Activated CD4-positive, alpha-beta memory T cell treated with anti-CD3 and anti-CD28 coated beads, Interleukin-2, amount 10 ng/mL, durations not matched to agents 7 days and 5 days (primary cell): ENCODE measurements at regions not wholly inside any gene's neighbourhood (a gene's known extent, or its start where the extent isn't known, plus 50 kb on each side); places are given as distances from the start of the nearest gene placed in this dataset.
"Not testable (repeated sequence)": the region's sequence is repeated elsewhere in the genome, so short reads cannot be mapped to it uniquely, and the experiment has no call there.

Experiments used
- CTCF ChIA-PET: fragments of 350-600 bp; sonication (Branson Sonifier 250); formaldehyde crosslinking; loops from one replicate; lab custom pipeline; 2021; ENCODE audit warnings: antibody characterized with exemption, inconsistent platforms; lab: Charles Lee
- POLR2A ChIA-PET: fragments of 350-600 bp; sonication (Branson Sonifier 250); formaldehyde crosslinking; loops from one replicate; lab custom pipeline; 2021; ENCODE audit warnings: antibody characterized with exemption; lab: Charles Lee
- DNase-seq: peaks from one replicate; pipeline ENCODE4 v3.0.0-alpha.2; 2020
- H3K27ac Mint-ChIP-seq: one replicate; pipeline ENCODE4 v1.8.0; 2021; ENCODE audit warnings: mild to moderate bottlenecking, mixed read lengths
- H3K27me3 Mint-ChIP-seq: one replicate; pipeline ENCODE4 v1.8.0; 2021; ENCODE audit warnings: mixed read lengths
- H3K36me3 Mint-ChIP-seq: one replicate; pipeline ENCODE4 v1.8.0; 2021; ENCODE audit warnings: low read depth, mixed read lengths
- H3K4me1 Mint-ChIP-seq: one replicate; pipeline ENCODE4 v1.8.0; 2021; ENCODE audit warnings: mixed read lengths
- H3K4me3 Mint-ChIP-seq: one replicate; pipeline ENCODE4 v1.8.0; 2021; ENCODE audit warnings: mild to moderate bottlenecking, mixed read lengths
- H3K9me3 Mint-ChIP-seq: one replicate; pipeline ENCODE4 v1.8.0; 2021; ENCODE audit warnings: mixed read lengths

- DNase-seq, H3K27me3 Mint-ChIP-seq, H3K36me3 Mint-ChIP-seq, POLR2A ChIA-PET, CTCF ChIA-PET, H3K9me3 Mint-ChIP-seq, H3K4me3 Mint-ChIP-seq, H3K27ac Mint-ChIP-seq, H3K4me1 Mint-ChIP-seq: not testable (repeated sequence)
Measured at GRCh38 chr1:185460723-185461122, 143.7 kb upstream of the IVNS1ABP start.

GRCh38 chr1:185459141-185459540, 142.1 kb upstream of the IVNS1ABP start:
- no peaks in the 10 kb centered on the region for H3K27me3 Mint-ChIP-seq
- no peak overlapping the region for H3K27ac Mint-ChIP-seq
- POLR2A ChIA-PET: no interaction called here
- CTCF ChIA-PET: no interaction called here
- no peaks in the 10 kb centered on the region for H3K9me3 Mint-ChIP-seq
- DNase-seq: no peak
- no peaks in the 10 kb centered on the region for H3K36me3 Mint-ChIP-seq
- no peaks in the 10 kb centered on the region for H3K4me1 Mint-ChIP-seq
- H3K4me3 Mint-ChIP-seq: no peak overlapping the region

- DNase-seq: no peak
- Mint-ChIP-seq H3K4me1 (no peaks in the 10 kb centered on the region), H3K4me3 (no peak overlapping the region), H3K27me3 (no peaks in the 10 kb centered on the region), H3K36me3 (no peaks in the 10 kb centered on the region), H3K9me3 (no peaks in the 10 kb centered on the region), H3K27ac (no peak overlapping the region)
- CTCF ChIA-PET: no interaction called here
- POLR2A ChIA-PET: no interaction called here
Measured at GRCh38 chr1:185458670-185459069, 141.6 kb upstream of the IVNS1ABP start.

- H3K4me1 Mint-ChIP-seq: no peaks in the 10 kb centered on the region
- ChIA-PET CTCF (no interaction called here), POLR2A (no interaction called here)
- no peaks in the 10 kb centered on the region for H3K36me3 Mint-ChIP-seq
- H3K9me3 Mint-ChIP-seq: peaks cover 3% of the 10 kb centered on the region
- H3K4me3 Mint-ChIP-seq: no peak overlapping the region
- no peak for DNase-seq
- no peak overlapping the region for H3K27ac Mint-ChIP-seq
- H3K27me3 Mint-ChIP-seq: no peaks in the 10 kb centered on the region
Measured at GRCh38 chr1:185453496-185454192, 136.6 kb upstream of the IVNS1ABP start.

- no peaks in the 10 kb centered on the region for H3K36me3 Mint-ChIP-seq
Measured at GRCh38 chr1:185450917-185451316, 133.9 kb upstream of the IVNS1ABP start.

GRCh38 chr1:185450060-185450788, 133.2 kb upstream of the IVNS1ABP start:
- Mint-ChIP-seq H3K36me3 (no peaks in the 10 kb centered on the region), H3K9me3 (peaks cover 5% of the 10 kb centered on the region), H3K27me3 (no peaks in the 10 kb centered on the region), H3K4me1 (no peaks in the 10 kb centered on the region), H3K27ac (no peak overlapping the region), H3K4me3 (no peak overlapping the region)
- ChIA-PET CTCF (interaction anchor here (1.1 kb wide), 1 partner anchor 145 kb away, joined by 3 read pairs; no protein-coding TSS in a partner anchor), POLR2A (no interaction called here)
- DNase-seq: no peak

More at GRCh38 chr1:185450917-185451316, 133.9 kb upstream of the IVNS1ABP start:
- H3K27me3 Mint-ChIP-seq: no peaks in the 10 kb centered on the region
- ChIA-PET POLR2A (no interaction called here), CTCF (interaction anchor here (1.1 kb wide), 1 partner anchor 144 kb away, joined by 3 read pairs; no protein-coding TSS in a partner anchor)
- no peak overlapping the region for H3K4me3 Mint-ChIP-seq
- no peak overlapping the region for H3K27ac Mint-ChIP-seq
- DNase-seq: no peak
- H3K9me3 Mint-ChIP-seq: peaks cover 5% of the 10 kb centered on the region
- H3K4me1 Mint-ChIP-seq: no peaks in the 10 kb centered on the region

GRCh38 chr1:185449378-185450059, 132.5 kb upstream of the IVNS1ABP start:
- ChIA-PET POLR2A (no interaction called here), CTCF (no interaction called here)
- Mint-ChIP-seq H3K4me3 (no peak overlapping the region), H3K4me1 (no peaks in the 10 kb centered on the region), H3K9me3 (peaks cover 5% of the 10 kb centered on the region), H3K27me3 (no peaks in the 10 kb centered on the region), H3K27ac (no peak overlapping the region), H3K36me3 (no peaks in the 10 kb centered on the region)
- no peak for DNase-seq

- no peak overlapping the region for H3K4me3 Mint-ChIP-seq
Measured at GRCh38 chr1:185448591-185449186, 131.6 kb upstream of the IVNS1ABP start.

GRCh38 chr1:185446131-185446530, 129.1 kb upstream of the IVNS1ABP start:
- H3K27me3 Mint-ChIP-seq: no peaks in the 10 kb centered on the region
- ChIA-PET POLR2A (no interaction called here), CTCF (interaction anchor here (1.3 kb wide), 1 partner anchor 150 kb away, joined by 3 read pairs; no protein-coding TSS in a partner anchor)
- H3K27ac Mint-ChIP-seq: no peak overlapping the region
- H3K9me3 Mint-ChIP-seq: peaks cover 3% of the 10 kb centered on the region
- DNase-seq: no peak
- no peaks in the 10 kb centered on the region for H3K36me3 Mint-ChIP-seq
- peaks cover 9% of the 10 kb centered on the region for H3K4me1 Mint-ChIP-seq
- no peak overlapping the region for H3K4me3 Mint-ChIP-seq

More at GRCh38 chr1:185448591-185449186, 131.6 kb upstream of the IVNS1ABP start:
- no peak for DNase-seq
- ChIA-PET POLR2A (no interaction called here), CTCF (no interaction called here)
- no peaks in the 10 kb centered on the region for H3K36me3 Mint-ChIP-seq
- peaks cover 5% of the 10 kb centered on the region for H3K9me3 Mint-ChIP-seq
- no peaks in the 10 kb centered on the region for H3K4me1 Mint-ChIP-seq
- no peaks in the 10 kb centered on the region for H3K27me3 Mint-ChIP-seq
- no peak overlapping the region for H3K27ac Mint-ChIP-seq

GRCh38 chr1:185445594-185445993, 128.6 kb upstream of the IVNS1ABP start:
- peaks cover 3% of the 10 kb centered on the region for H3K9me3 Mint-ChIP-seq
- no peak for DNase-seq
- no peak overlapping the region for H3K27ac Mint-ChIP-seq
- H3K4me3 Mint-ChIP-seq: no peak overlapping the region
- CTCF ChIA-PET: no interaction called here
- POLR2A ChIA-PET: no interaction called here
- peaks cover 2% of the 10 kb centered on the region for H3K36me3 Mint-ChIP-seq
- H3K4me1 Mint-ChIP-seq: peaks cover 13% of the 10 kb centered on the region
- no peaks in the 10 kb centered on the region for H3K27me3 Mint-ChIP-seq

GRCh38 chr1:185444676-185445075, 127.6 kb upstream of the IVNS1ABP start:
- ChIA-PET CTCF (no interaction called here), POLR2A (no interaction called here)
- Mint-ChIP-seq H3K36me3 (peaks cover 2% of the 10 kb centered on the region), H3K27ac (no peak overlapping the region), H3K9me3 (peaks cover 3% of the 10 kb centered on the region), H3K27me3 (no peaks in the 10 kb centered on the region), H3K4me1 (peaks cover 13% of the 10 kb centered on the region), H3K4me3 (no peak overlapping the region)
- DNase-seq: no peak

- H3K4me3 Mint-ChIP-seq: no peak overlapping the region
- ChIA-PET CTCF (no interaction called here), POLR2A (no interaction called here)
- DNase-seq: no peak
- no peak overlapping the region for H3K27ac Mint-ChIP-seq
- no peaks in the 10 kb centered on the region for H3K27me3 Mint-ChIP-seq
- peaks cover 2% of the 10 kb centered on the region for H3K36me3 Mint-ChIP-seq
- H3K4me1 Mint-ChIP-seq: peaks cover 13% of the 10 kb centered on the region
- peaks cover under 1% of the 10 kb centered on the region for H3K9me3 Mint-ChIP-seq
Measured at GRCh38 chr1:185442050-185442449, 125.0 kb upstream of the IVNS1ABP start.

GRCh38 chr1:185441605-185442004, 124.6 kb upstream of the IVNS1ABP start:
- ChIA-PET POLR2A (interaction anchor here (3.5 kb wide), 1 partner anchor 21 kb away, joined by 30 read pairs; no protein-coding TSS in a partner anchor), CTCF (no interaction called here)
- no peak for DNase-seq
- Mint-ChIP-seq H3K4me1 (peaks cover 13% of the 10 kb centered on the region), H3K27ac (no peak overlapping the region), H3K27me3 (no peaks in the 10 kb centered on the region), H3K36me3 (peaks cover 2% of the 10 kb centered on the region), H3K9me3 (no peaks in the 10 kb centered on the region), H3K4me3 (no peak overlapping the region)
